Duodenal mucosa (tissue), 2 donors: ENCODE measurements at regions not wholly inside any gene's neighbourhood (a gene's known extent, or its start where the extent isn't known, plus 50 kb on each side); places are given as distances from the start of the nearest gene placed in this dataset.
"Not testable (repeated sequence)": the region's sequence is repeated elsewhere in the genome, so short reads cannot be mapped to it uniquely, and the experiment has no call there.

Experiments
- H3K27ac ChIP-seq: one replicate; pipeline ENCODE4 v1.7.0; 2013; ENCODE audit warnings: low read depth, low read length
- H3K27me3 ChIP-seq, 2 donors: one replicate each; pipeline ENCODE4 v1.7.0; 2013; ENCODE audit warnings: low read length in 2 of 2, control low read depth in 1 of 2; ENCODE audit not compliant: insufficient read depth in 2 of 2, control insufficient read depth in 1 of 2
- H3K36me3 ChIP-seq, 2 donors: one replicate each; pipeline ENCODE4 v1.7.0; 2013; ENCODE audit warnings: low read length in 2 of 2, control low read depth in 1 of 2; ENCODE audit not compliant: insufficient read depth in 2 of 2, control insufficient read depth in 1 of 2
- H3K4me1 ChIP-seq, 2 donors: one replicate each; pipeline ENCODE4 v1.7.0; 2013; ENCODE audit warnings: low read length in 2 of 2, control low read depth in 1 of 2; ENCODE audit not compliant: insufficient read depth in 2 of 2, control insufficient read depth in 1 of 2
- H3K4me3 ChIP-seq, 2 donors: one replicate each; pipeline ENCODE4 v1.7.0; 2013; ENCODE audit warnings: low read length in 2 of 2, low read depth in 1 of 2
- H3K9ac ChIP-seq, 2 donors: one replicate each; pipeline ENCODE4 v1.7.0; 2013; ENCODE audit warnings: low read length in 2 of 2, low read depth in 1 of 2
- H3K9me3 ChIP-seq, 2 donors: one replicate each; pipeline ENCODE4 v1.7.0; 2013; ENCODE audit warnings: low read length in 2 of 2, control low read depth in 1 of 2; ENCODE audit not compliant: control insufficient read depth in 1 of 2

GRCh38 chrX:22818061-22818460 lies 181.7 kb upstream of the DDX53 start:
- Histone ChIP-seq H3K27me3 (no peaks in the 10 kb centered on the region), H3K27ac (no peak overlapping the region), H3K36me3 (no peaks in the 10 kb centered on the region), H3K9ac (no peak overlapping the region), H3K9me3 (no peaks in the 10 kb centered on the region), H3K4me3 (no peak overlapping the region), H3K4me1 (no peaks in the 10 kb centered on the region)

GRCh38 chrX:22855693-22856092 lies 144.1 kb upstream of the DDX53 start:
- Histone ChIP-seq H3K27ac (no peak overlapping the region), H3K27me3 (no peaks in the 10 kb centered on the region), H3K9ac (no peak overlapping the region), H3K4me1 (no peaks in the 10 kb centered on the region), H3K9me3 (no peaks in the 10 kb centered on the region), H3K4me3 (no peak overlapping the region), H3K36me3 (no peaks in the 10 kb centered on the region)

- Histone ChIP-seq H3K27ac (no peak overlapping the region), H3K4me1 (no peaks in the 10 kb centered on the region), H3K9me3 (no peaks in the 10 kb centered on the region), H3K27me3 (no peaks in the 10 kb centered on the region), H3K4me3 (no peak overlapping the region), H3K9ac (no peak overlapping the region), H3K36me3 (no peaks in the 10 kb centered on the region)
These were observed 140.1 kb upstream of the DDX53 start for GRCh38 chrX:22859642-22860041.

DNA sequence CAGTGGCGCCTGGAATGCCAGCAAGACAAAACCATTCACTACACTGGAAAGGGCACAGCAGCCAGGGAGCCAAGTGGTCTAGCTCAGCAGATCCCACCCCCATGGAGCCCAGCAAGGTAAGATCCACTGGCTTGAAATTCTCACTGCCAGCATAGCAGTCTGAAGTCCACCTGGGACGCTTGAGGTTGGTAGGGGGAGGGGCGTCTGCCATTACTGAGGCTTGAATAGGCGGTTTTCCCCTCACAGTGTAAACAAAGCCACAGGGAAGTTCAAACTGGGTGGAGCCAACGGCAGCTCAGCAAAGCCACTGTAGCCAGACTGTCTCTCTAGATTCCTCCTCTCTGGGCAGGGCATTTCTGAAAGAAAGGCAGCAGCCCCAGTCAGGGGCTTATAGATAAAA lies 133.0 kb upstream of the DDX53 start:
- not testable (repeated sequence) for H3K36me3 ChIP-seq, H3K9ac ChIP-seq, H3K27me3 ChIP-seq, H3K4me3 ChIP-seq, H3K27ac ChIP-seq, H3K4me1 ChIP-seq, H3K9me3 ChIP-seq

GRCh38 chrX:22882543-22882942 lies 117.2 kb upstream of the DDX53 start:
- H3K4me1 ChIP-seq = no peaks in the 10 kb centered on the region
- no peaks in the 10 kb centered on the region for H3K9me3 ChIP-seq
- no peaks in the 10 kb centered on the region for H3K27me3 ChIP-seq
- H3K36me3 ChIP-seq = no peaks in the 10 kb centered on the region
- no peak overlapping the region for H3K9ac ChIP-seq
- no peak overlapping the region for H3K4me3 ChIP-seq
- H3K27ac ChIP-seq = no peak overlapping the region

DNA sequence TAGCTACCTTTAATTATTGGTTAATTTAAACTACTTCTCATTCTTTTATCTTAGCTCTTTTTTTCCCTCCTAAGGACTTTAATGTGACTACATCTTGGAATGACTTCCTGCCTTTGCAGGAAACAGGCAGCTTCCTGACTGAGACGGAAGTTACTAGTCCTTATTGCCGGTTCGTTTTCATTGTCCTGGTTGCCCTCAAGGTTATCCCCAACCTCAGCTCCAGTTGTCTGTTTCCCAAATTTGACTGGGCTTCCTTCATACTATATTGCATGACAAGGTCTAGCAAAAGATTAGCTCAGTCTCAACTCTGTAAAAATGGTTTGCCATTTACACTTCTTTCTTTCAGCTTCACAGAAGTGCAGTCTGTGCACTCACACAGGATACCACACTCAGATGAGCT lies 109.9 kb upstream of the DDX53 start:
- Histone ChIP-seq H3K9me3 (no peaks in the 10 kb centered on the region), H3K27me3 (no peaks in the 10 kb centered on the region), H3K9ac (no peak overlapping the region), H3K36me3 (no peaks in the 10 kb centered on the region), H3K4me3 (no peak overlapping the region), H3K27ac (no peak overlapping the region), H3K4me1 (no peaks in the 10 kb centered on the region)

DNA sequence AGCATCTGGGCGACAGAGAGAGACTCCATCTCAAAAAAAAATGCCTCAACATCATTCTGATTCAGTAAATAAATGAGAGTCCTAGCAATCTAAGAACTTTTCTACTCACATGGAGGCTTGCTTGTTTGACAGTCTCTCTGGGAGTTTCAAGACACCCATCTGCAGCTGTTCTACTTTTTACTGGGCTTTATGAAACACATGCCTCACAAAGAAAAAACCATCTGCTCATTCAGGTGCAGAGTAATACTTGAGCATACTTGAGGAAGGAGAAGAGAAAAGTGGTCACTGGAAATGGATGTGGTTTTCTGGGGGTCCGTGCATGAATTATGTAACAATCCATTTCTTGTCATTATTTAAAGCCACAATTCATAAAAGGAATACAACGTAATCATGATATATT lies 87.1 kb upstream of the DDX53 start:
- H3K9me3 ChIP-seq = no peaks in the 10 kb centered on the region
- H3K27me3 ChIP-seq = no peaks in the 10 kb centered on the region
- no peak overlapping the region for H3K4me3 ChIP-seq
- H3K36me3 ChIP-seq = no peaks in the 10 kb centered on the region
- H3K9ac ChIP-seq = no peak overlapping the region
- H3K27ac ChIP-seq = no peak overlapping the region
- H3K4me1 ChIP-seq = no peaks in the 10 kb centered on the region

GRCh38 chrX:22922961-22923360 lies 76.8 kb upstream of the DDX53 start:
- no peaks in the 10 kb centered on the region for H3K4me1 ChIP-seq
- H3K36me3 ChIP-seq = no peaks in the 10 kb centered on the region
- no peaks in the 10 kb centered on the region for H3K9me3 ChIP-seq
- no peak overlapping the region for H3K9ac ChIP-seq
- H3K27ac ChIP-seq = no peak overlapping the region
- H3K27me3 ChIP-seq = no peaks in the 10 kb centered on the region
- H3K4me3 ChIP-seq = no peak overlapping the region

DNA sequence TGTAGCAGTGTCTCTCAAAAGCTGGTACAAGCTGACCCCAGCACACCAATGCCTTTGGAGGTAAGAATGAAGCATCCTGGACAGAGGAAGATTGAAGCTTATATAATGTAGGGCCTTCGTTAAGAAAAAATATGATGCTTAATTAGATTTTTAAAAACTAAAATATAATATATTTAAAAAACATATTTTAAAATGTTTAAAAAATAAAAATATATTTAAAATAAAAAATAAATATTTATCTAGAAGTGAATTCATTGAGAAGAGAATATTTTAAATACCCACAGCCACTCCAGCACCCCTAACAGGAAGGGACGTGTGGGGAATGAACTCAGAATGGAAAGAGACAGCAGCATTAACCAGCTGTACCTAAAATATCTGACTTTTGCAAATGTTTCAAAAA lies 65.1 kb upstream of the DDX53 start:
- H3K9me3 ChIP-seq = no peaks in the 10 kb centered on the region
- no peaks in the 10 kb centered on the region for H3K36me3 ChIP-seq
- H3K4me1 ChIP-seq = no peaks in the 10 kb centered on the region
- H3K9ac ChIP-seq = no peak overlapping the region
- no peak overlapping the region for H3K4me3 ChIP-seq
- H3K27ac ChIP-seq = no peak overlapping the region
- H3K27me3 ChIP-seq = no peaks in the 10 kb centered on the region

GRCh38 chrX:22944945-22945344 lies 54.8 kb upstream of the DDX53 start:
- H3K27me3 ChIP-seq = no peaks in the 10 kb centered on the region
- no peak overlapping the region for H3K4me3 ChIP-seq
- H3K27ac ChIP-seq = no peak overlapping the region
- H3K4me1 ChIP-seq = no peaks in the 10 kb centered on the region
- H3K9ac ChIP-seq = no peak overlapping the region
- no peaks in the 10 kb centered on the region for H3K36me3 ChIP-seq
- no peaks in the 10 kb centered on the region for H3K9me3 ChIP-seq
